Lung (tissue), 11 donors: ENCODE measurements at regions not wholly inside any gene's neighbourhood (a gene's known extent, or its start where the extent isn't known, plus 50 kb on each side); places are given as distances from the start of the nearest gene placed in this dataset.

Experiments used
- ATAC-seq: fragments of 200-7000 bp; cut with Tn5 transposase; one replicate; pipeline ENCODE4 v1.9.1; 2020; ENCODE audit warnings: moderate number of reproducible peaks; ENCODE audit not compliant: insufficient read depth, low FRiP score
- DNase-seq, 3 donors: peaks; one replicate each; pipeline ENCODE4 v3.0.0-alpha.2; 2013 to 2017
- H3K27ac ChIP-seq, 2 donors: one replicate each; pipeline ENCODE4 v1.5.1; 2013; ENCODE audit warnings: mild to moderate bottlenecking in 2 of 2, moderate library complexity in 2 of 2, control low read depth in 1 of 2, inconsistent platforms in 1 of 2, low read depth in 1 of 2, low read length in 1 of 2
- H3K27me3 ChIP-seq, 3 donors: one replicate each; pipeline ENCODE4 v1.5.1; 2013; ENCODE audit warnings: low read length in 2 of 3; ENCODE audit not compliant: control insufficient read depth in 3 of 3, insufficient read depth in 3 of 3
- H3K36me3 ChIP-seq, 4 donors: one replicate each; pipeline ENCODE4 v1.5.1; 2013; ENCODE audit warnings: low read length in 4 of 4, mild to moderate bottlenecking in 1 of 4, moderate library complexity in 1 of 4; ENCODE audit not compliant: control insufficient read depth in 4 of 4, insufficient read depth in 4 of 4
- H3K4me1 ChIP-seq, 5 donors: one replicate each; pipeline ENCODE4 v1.5.1; 2013; ENCODE audit warnings: low read length in 5 of 5, mild to moderate bottlenecking in 2 of 5, moderate library complexity in 1 of 5; ENCODE audit not compliant: control insufficient read depth in 5 of 5, insufficient read depth in 5 of 5
- H3K4me3 ChIP-seq: one replicate; pipeline ENCODE4 v1.5.1; 2013; ENCODE audit warnings: mild to moderate bottlenecking, control low read depth, moderate library complexity
- H3K9ac ChIP-seq, 2 donors: one replicate each; pipeline ENCODE4 v1.5.1; 2013; ENCODE audit warnings: low read length in 2 of 2, control low read depth in 1 of 2; ENCODE audit not compliant: insufficient read depth in 1 of 2
- H3K9me3 ChIP-seq, 4 donors: one replicate each; pipeline ENCODE4 v1.5.1; 2013; ENCODE audit warnings: low read length in 3 of 4, mild to moderate bottlenecking in 1 of 4, moderate library complexity in 1 of 4; ENCODE audit not compliant: control insufficient read depth in 4 of 4, insufficient read depth in 3 of 4
- CTCF ChIP-seq: IDR thresholded peaks from 2 replicates; pipeline ENCODE4 v1.5.1; 2012; ENCODE audit warnings: mild to moderate bottlenecking; ENCODE audit errors: control extremely low read depth, extremely low read depth
- WGBS, 2 donors: extraction: QIAGEN DNeasy Blood & Tissue Kit; methylation state at CpG; one replicate each; pipeline ENCODE4 v1.1.7; 2013; 5-methylcytosine and 5-hydroxymethylcytosine counted together
- donor health status: control.
- donor health status: control.
- donor health status: Bipolar disorder and iron deficiency.
- donor health status: healthy.
- donor health status: DM: yes; HTN: yes; CAD: no.

DNA sequence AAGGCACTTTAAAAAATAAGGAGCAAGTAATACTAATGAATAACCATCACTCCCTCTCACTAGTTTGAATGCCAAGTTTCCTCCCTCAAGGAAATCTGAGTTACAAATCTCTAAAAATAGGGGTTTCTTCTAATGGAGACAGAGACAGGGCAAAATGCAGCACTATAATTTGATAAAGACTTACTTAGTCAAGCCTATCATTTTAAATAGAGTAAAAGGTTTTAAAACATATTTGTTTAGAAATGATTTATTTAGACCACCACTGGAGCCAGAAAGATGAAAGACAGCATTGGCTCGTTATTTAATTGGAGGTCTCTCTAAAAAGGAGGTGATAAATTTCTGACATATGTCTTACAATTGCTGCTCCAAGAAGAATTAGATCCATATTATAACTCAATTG, 228.7 kb downstream of the TLE1 start:
- WGBS, 2 donors, result 76 to 90% methylated on average over 1 of the region's 1 CpG
- Histone ChIP-seq H3K4me1 (peaks cover 0 to 11% (median 0%) of the 10 kb centered on the region in 5 donors), H3K9ac (no peak overlapping the region), H3K27me3 (no peaks in the 10 kb centered on the region), H3K4me3 (no peak overlapping the region), H3K36me3 (no peaks in the 10 kb centered on the region), H3K9me3 (no peaks in the 10 kb centered on the region), H3K27ac (no peak overlapping the region)
- TF ChIP-seq CTCF, result no peak
- DNase-seq (peak in 1 of 3 donors; percentile 55), ATAC-seq (no peak)

GRCh38 chr9:81459591-81459990, 229.8 kb downstream of the TLE1 start:
- DNase-seq (no peak), ATAC-seq (no peak)
- no peaks in the 10 kb centered on the region for H3K27me3 ChIP-seq
- H3K36me3 ChIP-seq, result no peaks in the 10 kb centered on the region
- no peaks in the 10 kb centered on the region for H3K9me3 ChIP-seq
- no peak for TF ChIP-seq CTCF
- no peak overlapping the region for H3K27ac ChIP-seq
- H3K4me3 ChIP-seq, result no peak overlapping the region
- H3K9ac ChIP-seq, result no peak overlapping the region
- H3K4me1 ChIP-seq, result peaks cover 0 to 11% (median 0%) of the 10 kb centered on the region in 5 donors

GRCh38 chr9:81456431-81457006, 232.8 kb downstream of the TLE1 start:
- Histone ChIP-seq H3K4me3 (no peak overlapping the region), H3K36me3 (no peaks in the 10 kb centered on the region), H3K9ac (no peak overlapping the region), H3K4me1 (peaks cover 0 to 11% (median 0%) of the 10 kb centered on the region in 5 donors), H3K27me3 (no peaks in the 10 kb centered on the region), H3K9me3 (no peaks in the 10 kb centered on the region), H3K27ac (no peak overlapping the region)
- no peak for TF ChIP-seq CTCF
- 58 to 76% methylated on average over 2 of the region's 2 CpGs for WGBS, 2 donors
- ATAC-seq, result no peak
- DNase-seq, result no peak
